GM23338 (cell line): ENCODE measurements at regions not wholly inside any gene's neighbourhood (a gene's known extent, or its start where the extent isn't known, plus 50 kb on each side); places are given as distances from the start of the nearest gene placed in this dataset.
A peak's percentile ranks its signal among the peaks of the same experiment; 100 is the strongest.

Experiments
- ATAC-seq: fragments of 200-7000 bp; cut with Tn5 transposase; 3 replicates; pipeline ENCODE4 v1.9.1; 2020
- DNase-seq: peaks from one replicate; pipeline ENCODE4 v3.0.0-alpha.2; 2015; ENCODE audit warnings: low spot score
- H2AFZ ChIP-seq: fragments of 200-600 bp; sonication (generic); 2 replicates; pipeline ENCODE4 v1.8.0; 2016; ENCODE audit warnings: antibody characterized with exemption, mild to moderate bottlenecking, moderate library complexity
- H3F3A ChIP-seq: fragments of 200-600 bp; sonication (generic); replicated peaks from 2 replicates; pipeline ENCODE4 v1.8.0; 2017; ENCODE audit warnings: antibody characterized with exemption, mixed run types, low read depth
- H3K27ac ChIP-seq: fragments of 200-600 bp; sonication (generic); 2 replicates; pipeline ENCODE4 v1.6.1; 2016; ENCODE audit warnings: low read depth
- H3K27me3 ChIP-seq: fragments of 200-600 bp; sonication (generic); 2 replicates; pipeline ENCODE4 v1.8.0; 2016; ENCODE audit warnings: mild to moderate bottlenecking, mixed run types, moderate library complexity; ENCODE audit not compliant: insufficient read depth
- H3K36me3 ChIP-seq: fragments of 200-600 bp; sonication (generic); 2 replicates; pipeline ENCODE4 v1.8.0; 2016; ENCODE audit warnings: mild to moderate bottlenecking; ENCODE audit not compliant: insufficient read depth
- H3K4me1 ChIP-seq: fragments of 200-600 bp; sonication (generic); 2 replicates; pipeline ENCODE4 v1.8.0; 2016; ENCODE audit warnings: mild to moderate bottlenecking, moderate library complexity; ENCODE audit not compliant: insufficient read depth
- H3K4me2 ChIP-seq: fragments of 200-600 bp; sonication (generic); 2 replicates; pipeline ENCODE4 v1.7.1; 2017; ENCODE audit warnings: mixed run types
- H3K4me3 ChIP-seq: fragments of 200-600 bp; sonication (generic); 2 replicates; pipeline ENCODE4 v1.6.1; 2016; ENCODE audit warnings: mixed run types
- H3K79me2 ChIP-seq: fragments of 200-600 bp; sonication (generic); replicated peaks from 2 replicates; pipeline ENCODE4 v1.8.0; 2017; ENCODE audit warnings: mild to moderate bottlenecking; ENCODE audit not compliant: insufficient read depth
- H3K9me2 ChIP-seq: fragments of 200-600 bp; sonication (generic); 2 replicates; pipeline ENCODE4 v1.8.0; 2017; ENCODE audit not compliant: insufficient read depth
- H4K20me1 ChIP-seq: fragments of 200-600 bp; sonication (generic); replicated peaks from 2 replicates; pipeline ENCODE4 v1.8.0; 2017; ENCODE audit warnings: mild to moderate bottlenecking; ENCODE audit not compliant: insufficient read depth
- H3K27ac Mint-ChIP-seq: 2 replicates; pipeline ENCODE4 v1.8.0; 2020; ENCODE audit warnings: inconsistent platforms, mild to moderate bottlenecking, moderate library complexity, mixed read lengths
- H3K27me3 Mint-ChIP-seq: 3 replicates; pipeline ENCODE4 v1.8.0; 2022; ENCODE audit warnings: low read depth, mild to moderate bottlenecking, moderate library complexity, mixed read lengths, inconsistent platforms; ENCODE audit not compliant: insufficient read depth, poor library complexity
- H3K36me3 Mint-ChIP-seq: 3 replicates; pipeline ENCODE4 v1.8.0; 2021; ENCODE audit warnings: low read depth, mild to moderate bottlenecking, inconsistent platforms, moderate library complexity, mixed read lengths
- H3K4me1 Mint-ChIP-seq: 3 replicates; pipeline ENCODE4 v1.8.0; 2020; ENCODE audit warnings: mild to moderate bottlenecking, inconsistent platforms, mixed read lengths
- H3K4me3 Mint-ChIP-seq: 3 replicates; pipeline ENCODE4 v1.8.0; 2021; ENCODE audit warnings: moderate library complexity, mild to moderate bottlenecking, inconsistent platforms, mixed read lengths
- H3K9me3 Mint-ChIP-seq: 3 replicates; pipeline ENCODE4 v1.8.0; 2020; ENCODE audit warnings: moderate library complexity, mild to moderate bottlenecking, inconsistent platforms, mixed read lengths
- CREB1 ChIP-seq: fragments of 250-450 bp; sonication (Bioruptor Pico); IDR thresholded peaks from 2 replicates; pipeline ENCODE4 v1.5.0; 2020; ENCODE audit warnings: low read depth, mild to moderate bottlenecking, moderate library complexity
- EZH2phosphoT487 ChIP-seq: fragments of 200-600 bp; sonication (generic); IDR thresholded peaks from one replicate; pipeline ENCODE4 v1.8.1; 2018; ENCODE audit warnings: antibody characterized with exemption; ENCODE audit not compliant: unreplicated experiment
- JUNB ChIP-seq: IDR thresholded peaks from one replicate; pipeline ENCODE4 v1.6.1; 2016; ENCODE audit warnings: antibody characterized with exemption; ENCODE audit not compliant: unreplicated experiment
- POLR2AphosphoS5 ChIP-seq: IDR thresholded peaks from 2 replicates; pipeline ENCODE4 v1.6.1; 2016; ENCODE audit warnings: antibody characterized with exemption, low read depth
- ZNF114 ChIP-seq: fragments of 250-450 bp; sonication (Bioruptor Pico); IDR thresholded peaks from 2 replicates; pipeline ENCODE4 v1.5.0; 2020; ENCODE audit warnings: mild to moderate bottlenecking, moderate library complexity
- ZNF331 ChIP-seq: fragments of 250-450 bp; sonication (Bioruptor Pico); IDR thresholded peaks from 2 replicates; pipeline ENCODE4 v1.5.0; 2020; ENCODE audit warnings: low read depth, mild to moderate bottlenecking, moderate library complexity
- TF ChIP-seq, protein P1 (sequence below): IDR thresholded peaks from 2 replicates; pipeline ENCODE4 v1.6.1; 2016; ENCODE audit warnings: antibody characterized with exemption
- TF ChIP-seq, protein P2 (sequence below): fragments of 250-450 bp; sonication (Bioruptor Pico); IDR thresholded peaks from 2 replicates; pipeline ENCODE4 v1.5.0; 2020; ENCODE audit warnings: mild to moderate bottlenecking, moderate library complexity

DNA sequence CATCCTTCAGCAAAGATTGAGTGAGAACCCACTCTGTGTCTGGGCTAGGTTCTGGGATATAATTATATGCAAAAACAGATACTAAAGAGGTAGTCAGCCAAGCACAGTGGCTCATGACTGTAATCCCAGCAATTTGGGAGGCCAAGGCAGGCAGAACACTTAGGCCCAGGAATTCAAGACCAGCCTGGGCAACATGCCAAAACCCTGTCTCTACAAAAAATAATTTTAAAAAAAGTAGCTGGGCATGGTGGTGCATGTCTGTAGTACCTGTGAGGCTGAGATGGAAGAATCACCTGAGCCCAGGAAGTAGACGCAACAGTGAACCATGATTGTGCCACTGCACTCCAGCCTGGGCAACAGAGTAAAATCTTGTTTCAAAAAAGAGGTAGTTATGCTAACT is 237.5 kb upstream of the HMGA2 start (continued):
- no peak for TF ChIP-seq ZNF331 (CRISPR knock-in tag)

DNA sequence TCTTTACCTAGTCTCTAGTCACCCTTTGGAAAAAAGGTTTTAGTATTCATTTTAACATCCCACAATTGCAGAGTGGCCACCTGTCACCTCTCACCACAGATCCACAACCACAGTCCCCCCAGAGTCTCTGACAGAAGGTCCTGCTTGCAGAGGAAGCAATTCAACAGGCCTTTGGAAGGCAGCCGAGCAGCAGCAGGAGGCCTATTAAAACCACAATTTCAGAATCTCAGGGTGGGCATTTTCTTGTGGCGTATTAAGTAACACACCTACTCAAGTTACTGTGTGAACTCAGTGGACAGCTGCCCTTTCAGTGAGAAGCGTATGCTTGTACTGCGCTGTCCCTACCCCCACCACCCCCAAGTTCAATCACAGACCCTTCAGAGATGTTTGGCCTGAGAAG is 234.0 kb upstream of the HMGA2 start:
- peaks cover 13% of the 10 kb centered on the region for H3K4me1 ChIP-seq
- H4K20me1 ChIP-seq, result no peaks in the 10 kb centered on the region
- H3K4me3 Mint-ChIP-seq, result no peak overlapping the region
- no peak overlapping the region for H3K27ac Mint-ChIP-seq
- H3K27me3 ChIP-seq, result no peaks in the 10 kb centered on the region
- no peak for TF ChIP-seq JUNB
- no peak overlapping the region for H3K27ac ChIP-seq
- no peak overlapping the region; the same call in 1 of the 2 replicates for H2AFZ ChIP-seq
- H3K4me2 ChIP-seq, result no peak overlapping the region
- ATAC-seq (no peak), DNase-seq (no peak)
- H3K9me3 Mint-ChIP-seq, result no peaks in the 10 kb centered on the region
- H3K36me3 ChIP-seq, result no peaks in the 10 kb centered on the region
- H3K4me3 ChIP-seq, result no peak overlapping the region
- H3F3A ChIP-seq, result no peaks in the 10 kb centered on the region
- peaks cover 9% of the 10 kb centered on the region; the same call in 1 of the 2 replicates for H3K9me2 ChIP-seq
- H3K4me1 Mint-ChIP-seq, result peaks cover 15% of the 10 kb centered on the region
- no peaks in the 10 kb centered on the region for H3K79me2 ChIP-seq
- no peaks in the 10 kb centered on the region for H3K36me3 Mint-ChIP-seq
- H3K27me3 Mint-ChIP-seq, result no peaks in the 10 kb centered on the region

DNA sequence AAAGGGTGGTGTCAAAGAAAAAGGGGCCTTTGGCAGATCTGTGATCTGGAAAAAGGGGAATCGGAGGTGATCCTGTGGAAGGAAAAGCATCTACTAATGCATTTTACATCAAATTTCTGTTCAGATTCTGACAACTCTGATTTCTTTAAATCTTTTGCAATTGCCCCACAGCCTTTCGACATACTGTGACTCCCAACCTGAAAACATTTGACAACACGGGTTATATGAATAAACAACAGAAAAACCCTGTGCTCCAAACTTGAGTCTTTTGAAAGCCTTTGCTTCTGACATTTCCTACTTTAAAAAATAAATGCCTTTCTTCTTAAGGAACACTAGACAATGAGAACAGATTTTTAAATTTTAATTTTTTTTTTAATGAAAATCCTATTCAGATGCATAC is 231.9 kb upstream of the HMGA2 start:
- H3K4me3 ChIP-seq, result no peak overlapping the region
- peaks cover 21% of the 10 kb centered on the region for H3K4me1 ChIP-seq
- H3K27ac Mint-ChIP-seq, result no peak overlapping the region
- no peaks in the 10 kb centered on the region for H4K20me1 ChIP-seq
- H3F3A ChIP-seq, result no peaks in the 10 kb centered on the region
- H3K36me3 Mint-ChIP-seq, result no peaks in the 10 kb centered on the region
- H3K9me3 Mint-ChIP-seq, result no peaks in the 10 kb centered on the region
- TF ChIP-seq, protein P1, sequence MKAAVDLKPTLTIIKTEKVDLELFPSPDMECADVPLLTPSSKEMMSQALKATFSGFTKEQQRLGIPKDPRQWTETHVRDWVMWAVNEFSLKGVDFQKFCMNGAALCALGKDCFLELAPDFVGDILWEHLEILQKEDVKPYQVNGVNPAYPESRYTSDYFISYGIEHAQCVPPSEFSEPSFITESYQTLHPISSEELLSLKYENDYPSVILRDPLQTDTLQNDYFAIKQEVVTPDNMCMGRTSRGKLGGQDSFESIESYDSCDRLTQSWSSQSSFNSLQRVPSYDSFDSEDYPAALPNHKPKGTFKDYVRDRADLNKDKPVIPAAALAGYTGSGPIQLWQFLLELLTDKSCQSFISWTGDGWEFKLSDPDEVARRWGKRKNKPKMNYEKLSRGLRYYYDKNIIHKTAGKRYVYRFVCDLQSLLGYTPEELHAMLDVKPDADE, result no peak
- no peak for TF ChIP-seq EZH2phosphoT487
- TF ChIP-seq ZNF114 (CRISPR knock-in tag), result no peak
- TF ChIP-seq, protein P2, sequence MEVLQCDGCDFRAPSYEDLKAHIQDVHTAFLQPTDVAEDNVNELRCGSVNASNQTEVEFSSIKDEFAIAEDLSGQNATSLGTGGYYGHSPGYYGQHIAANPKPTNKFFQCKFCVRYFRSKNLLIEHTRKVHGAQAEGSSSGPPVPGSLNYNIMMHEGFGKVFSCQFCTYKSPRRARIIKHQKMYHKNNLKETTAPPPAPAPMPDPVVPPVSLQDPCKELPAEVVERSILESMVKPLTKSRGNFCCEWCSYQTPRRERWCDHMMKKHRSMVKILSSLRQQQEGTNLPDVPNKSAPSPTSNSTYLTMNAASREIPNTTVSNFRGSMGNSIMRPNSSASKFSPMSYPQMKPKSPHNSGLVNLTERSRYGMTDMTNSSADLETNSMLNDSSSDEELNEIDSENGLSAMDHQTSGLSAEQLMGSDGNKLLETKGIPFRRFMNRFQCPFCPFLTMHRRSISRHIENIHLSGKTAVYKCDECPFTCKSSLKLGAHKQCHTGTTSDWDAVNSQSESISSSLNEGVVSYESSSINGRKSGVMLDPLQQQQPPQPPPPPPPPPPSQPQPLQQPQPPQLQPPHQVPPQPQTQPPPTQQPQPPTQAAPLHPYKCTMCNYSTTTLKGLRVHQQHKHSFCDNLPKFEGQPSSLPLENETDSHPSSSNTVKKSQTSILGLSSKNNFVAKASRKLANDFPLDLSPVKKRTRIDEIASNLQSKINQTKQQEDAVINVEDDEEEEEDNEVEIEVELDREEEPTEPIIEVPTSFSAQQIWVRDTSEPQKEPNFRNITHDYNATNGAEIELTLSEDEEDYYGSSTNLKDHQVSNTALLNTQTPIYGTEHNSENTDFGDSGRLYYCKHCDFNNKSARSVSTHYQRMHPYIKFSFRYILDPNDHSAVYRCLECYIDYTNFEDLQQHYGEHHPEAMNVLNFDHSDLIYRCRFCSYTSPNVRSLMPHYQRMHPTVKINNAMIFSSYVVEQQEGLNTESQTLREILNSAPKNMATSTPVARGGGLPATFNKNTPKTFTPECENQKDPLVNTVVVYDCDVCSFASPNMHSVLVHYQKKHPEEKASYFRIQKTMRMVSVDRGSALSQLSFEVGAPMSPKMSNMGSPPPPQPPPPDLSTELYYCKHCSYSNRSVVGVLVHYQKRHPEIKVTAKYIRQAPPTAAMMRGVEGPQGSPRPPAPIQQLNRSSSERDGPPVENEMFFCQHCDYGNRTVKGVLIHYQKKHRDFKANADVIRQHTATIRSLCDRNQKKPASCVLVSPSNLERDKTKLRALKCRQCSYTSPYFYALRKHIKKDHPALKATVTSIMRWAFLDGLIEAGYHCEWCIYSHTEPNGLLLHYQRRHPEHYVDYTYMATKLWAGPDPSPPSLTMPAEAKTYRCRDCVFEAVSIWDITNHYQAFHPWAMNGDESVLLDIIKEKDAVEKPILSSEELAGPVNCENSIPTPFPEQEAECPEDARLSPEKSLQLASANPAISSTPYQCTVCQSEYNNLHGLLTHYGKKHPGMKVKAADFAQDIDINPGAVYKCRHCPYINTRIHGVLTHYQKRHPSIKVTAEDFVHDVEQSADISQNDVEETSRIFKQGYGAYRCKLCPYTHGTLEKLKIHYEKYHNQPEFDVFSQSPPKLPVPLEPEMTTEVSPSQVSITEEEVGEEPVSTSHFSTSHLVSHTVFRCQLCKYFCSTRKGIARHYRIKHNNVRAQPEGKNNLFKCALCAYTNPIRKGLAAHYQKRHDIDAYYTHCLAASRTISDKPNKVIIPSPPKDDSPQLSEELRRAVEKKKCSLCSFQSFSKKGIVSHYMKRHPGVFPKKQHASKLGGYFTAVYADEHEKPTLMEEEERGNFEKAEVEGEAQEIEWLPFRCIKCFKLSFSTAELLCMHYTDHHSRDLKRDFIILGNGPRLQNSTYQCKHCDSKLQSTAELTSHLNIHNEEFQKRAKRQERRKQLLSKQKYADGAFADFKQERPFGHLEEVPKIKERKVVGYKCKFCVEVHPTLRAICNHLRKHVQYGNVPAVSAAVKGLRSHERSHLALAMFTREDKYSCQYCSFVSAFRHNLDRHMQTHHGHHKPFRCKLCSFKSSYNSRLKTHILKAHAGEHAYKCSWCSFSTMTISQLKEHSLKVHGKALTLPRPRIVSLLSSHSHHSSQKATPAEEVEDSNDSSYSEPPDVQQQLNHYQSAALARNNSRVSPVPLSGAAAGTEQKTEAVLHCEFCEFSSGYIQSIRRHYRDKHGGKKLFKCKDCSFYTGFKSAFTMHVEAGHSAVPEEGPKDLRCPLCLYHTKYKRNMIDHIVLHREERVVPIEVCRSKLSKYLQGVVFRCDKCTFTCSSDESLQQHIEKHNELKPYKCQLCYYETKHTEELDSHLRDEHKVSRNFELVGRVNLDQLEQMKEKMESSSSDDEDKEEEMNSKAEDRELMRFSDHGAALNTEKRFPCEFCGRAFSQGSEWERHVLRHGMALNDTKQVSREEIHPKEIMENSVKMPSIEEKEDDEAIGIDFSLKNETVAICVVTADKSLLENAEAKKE (CRISPR knock-in tag), result no peak
- no peak for TF ChIP-seq POLR2AphosphoS5
- no peak for TF ChIP-seq CREB1 (CRISPR knock-in tag)
- no peak for TF ChIP-seq ZNF331 (CRISPR knock-in tag)
- H3K9me2 ChIP-seq, result peaks cover 13% of the 10 kb centered on the region; the same call in 1 of the 2 replicates
- no peak overlapping the region for H3K27ac ChIP-seq
- no peak overlapping the region for H3K4me2 ChIP-seq
- no peak for ATAC-seq
- DNase-seq, result no peak
- peaks cover 3% of the 10 kb centered on the region for H3K27me3 Mint-ChIP-seq
- H3K4me3 Mint-ChIP-seq, result no peak overlapping the region
- no peaks in the 10 kb centered on the region for H3K27me3 ChIP-seq
- H3K36me3 ChIP-seq, result no peaks in the 10 kb centered on the region
- no peaks in the 10 kb centered on the region for H3K79me2 ChIP-seq
- peak overlapping the region; percentile 33; the same call in 1 of the 2 replicates for H2AFZ ChIP-seq
- H3K4me1 Mint-ChIP-seq, result peaks cover 26% of the 10 kb centered on the region
